ENCODE measurements at regions not wholly inside any gene's neighbourhood (a gene's known extent, or its start where the extent isn't known, plus 50 kb on each side); places are given as distances from the start of the nearest gene placed in this dataset.
A peak's percentile ranks its signal among the peaks of the same experiment; 100 is the strongest.
"Not testable (repeated sequence)": the region's sequence is repeated elsewhere in the genome, so short reads cannot be mapped to it uniquely, and the experiment has no call there.

- in situ Hi-C loops (cut with HindIII; ENCODE audit: low pct_unique_long_range_greater_than_20kb, low sequenced_read_pairs): no loop called here
- TF ChIP-seq JUND (IDR thresholded peaks at IDR 0.05; ENCODE audit: low read depth): no peak
- no peak for DNase-seq (ENCODE audit: low read depth in 1 of 2, low spot score in 1 of 2)
These were observed 260.3 kb upstream of the DIO3 start for GRCh38 chr14:101301011-101301410.

DNA sequence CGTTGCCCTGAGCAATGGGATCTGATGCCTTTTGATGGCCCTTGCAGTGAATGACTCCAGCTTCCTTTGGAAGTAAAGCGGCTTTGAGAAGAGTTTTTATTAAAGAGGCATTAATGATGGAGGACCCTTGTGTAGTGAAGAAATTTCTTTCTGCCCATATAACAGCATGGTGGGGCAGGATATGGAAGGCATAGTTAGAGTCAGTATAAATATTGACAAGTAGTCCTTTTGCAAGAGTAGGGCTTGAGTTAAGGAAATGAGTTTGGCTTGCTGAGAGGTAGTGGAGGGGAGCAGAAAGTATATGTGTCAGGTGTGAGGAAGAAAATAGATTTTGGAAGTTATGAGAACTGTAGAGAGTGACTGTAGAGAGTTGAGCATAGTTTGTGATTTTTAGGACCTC lies 254.1 kb upstream of the DIO3 start:
- DNase-seq (ENCODE audit: low read depth in 1 of 2, low spot score in 1 of 2); in situ Hi-C loops (cut with HindIII; ENCODE audit: low pct_unique_long_range_greater_than_20kb, low sequenced_read_pairs): not testable (repeated sequence)

- in situ Hi-C loops (cut with HindIII; ENCODE audit: low pct_unique_long_range_greater_than_20kb, low sequenced_read_pairs); DNase-seq (ENCODE audit: low read depth in 1 of 2, low spot score in 1 of 2): not testable (repeated sequence)
These were observed 250.1 kb upstream of the DIO3 start for GRCh38 chr14:101311186-101311585.

- in situ Hi-C loops (cut with HindIII; ENCODE audit: low pct_unique_long_range_greater_than_20kb, low sequenced_read_pairs): no loop called here
- no peak for TF ChIP-seq JUND (IDR thresholded peaks at IDR 0.05; ENCODE audit: low read depth)
- no peak for DNase-seq (ENCODE audit: low read depth in 1 of 2, low spot score in 1 of 2)
These were observed 248.0 kb upstream of the DIO3 start for GRCh38 chr14:101313268-101313667.

GRCh38 chr14:101315802-101316296 lies 245.4 kb upstream of the DIO3 start:
- no peak for DNase-seq (ENCODE audit: low read depth in 1 of 2, low spot score in 1 of 2)
- no peak for TF ChIP-seq JUND (IDR thresholded peaks at IDR 0.05; ENCODE audit: low read depth)
- in situ Hi-C loops (cut with HindIII; ENCODE audit: low pct_unique_long_range_greater_than_20kb, low sequenced_read_pairs): no loop called here

- in situ Hi-C loops (cut with HindIII; ENCODE audit: low pct_unique_long_range_greater_than_20kb, low sequenced_read_pairs): no loop called here
- no peak for TF ChIP-seq JUND (IDR thresholded peaks at IDR 0.05; ENCODE audit: low read depth)
- DNase-seq (ENCODE audit: low read depth in 1 of 2, low spot score in 1 of 2): peak in 1 of 2 experiments; percentile 90
These were observed 243.0 kb upstream of the DIO3 start for GRCh38 chr14:101318271-101318670.

DNA sequence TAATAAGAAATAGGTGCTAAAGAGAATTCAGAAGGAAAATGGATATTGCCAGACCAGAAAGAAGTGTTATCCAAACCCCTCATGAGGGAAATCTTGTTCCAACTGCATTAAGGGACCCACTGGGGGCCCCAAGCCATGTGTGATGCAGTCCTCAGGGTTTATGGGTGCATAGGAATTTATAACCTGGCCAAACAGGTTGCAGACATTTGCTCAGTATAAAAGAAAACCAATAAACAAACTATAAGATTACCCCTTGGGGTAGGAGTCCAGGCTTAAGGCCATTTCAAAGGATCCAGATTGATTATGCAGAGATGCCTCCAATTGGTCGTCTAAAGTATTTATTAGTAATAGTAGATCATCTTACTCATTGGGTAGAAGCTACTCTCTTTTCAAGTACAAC lies 240.9 kb upstream of the DIO3 start:
- TF ChIP-seq JUND (IDR thresholded peaks at IDR 0.05; ENCODE audit: low read depth): no peak; the same call in 1 of the 2 replicates
- in situ Hi-C loops (cut with HindIII; ENCODE audit: low pct_unique_long_range_greater_than_20kb, low sequenced_read_pairs): no loop called here
- peak in 1 of 2 experiments; percentile 74 for DNase-seq (ENCODE audit: low read depth in 1 of 2, low spot score in 1 of 2)

- no peak for DNase-seq (ENCODE audit: low read depth in 1 of 2, low spot score in 1 of 2)
- in situ Hi-C loops (cut with HindIII; ENCODE audit: low pct_unique_long_range_greater_than_20kb, low sequenced_read_pairs): no loop called here
- no peak for TF ChIP-seq JUND (IDR thresholded peaks at IDR 0.05; ENCODE audit: low read depth)
These were observed 239.1 kb upstream of the DIO3 start for GRCh38 chr14:101322223-101322622.

GRCh38 chr14:101323111-101323510 lies 238.2 kb upstream of the DIO3 start:
- in situ Hi-C loops (cut with HindIII; ENCODE audit: low pct_unique_long_range_greater_than_20kb, low sequenced_read_pairs): no loop called here
- no peak for DNase-seq (ENCODE audit: low read depth in 1 of 2, low spot score in 1 of 2)
- no peak for TF ChIP-seq JUND (IDR thresholded peaks at IDR 0.05; ENCODE audit: low read depth)

DNA sequence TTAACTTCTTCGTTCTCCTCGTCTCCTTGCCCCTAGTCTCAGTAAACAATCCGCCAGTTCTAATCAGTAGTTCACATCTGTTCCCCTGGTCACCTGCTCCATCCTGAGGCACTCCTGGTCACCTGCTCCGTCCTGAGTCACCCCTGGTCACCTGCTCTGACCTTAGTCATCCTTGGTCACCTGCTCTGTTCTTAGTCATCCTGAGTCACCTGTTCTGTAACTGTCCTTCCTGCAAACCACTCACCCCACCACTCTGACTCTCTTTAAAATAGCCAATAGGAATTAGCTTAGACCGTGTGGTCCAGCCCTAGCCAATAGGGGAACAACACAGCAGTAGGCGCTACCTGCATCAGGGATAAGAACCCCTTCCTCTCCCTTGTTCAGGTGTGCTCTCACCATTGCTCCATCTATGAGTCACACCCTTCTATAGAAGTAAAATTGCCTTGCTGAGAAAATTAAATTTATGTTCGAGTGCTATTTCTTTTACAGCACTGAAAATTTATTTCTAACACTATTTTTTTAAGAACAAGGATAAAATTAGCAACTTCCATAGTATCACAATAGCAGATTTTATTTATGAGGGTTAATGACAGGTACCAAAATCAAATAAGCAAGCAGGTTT lies 237.6 kb upstream of the DIO3 start:
- DNase-seq (ENCODE audit: low read depth in 1 of 2, low spot score in 1 of 2); in situ Hi-C loops (cut with HindIII; ENCODE audit: low pct_unique_long_range_greater_than_20kb, low sequenced_read_pairs): not testable (repeated sequence)

DNA sequence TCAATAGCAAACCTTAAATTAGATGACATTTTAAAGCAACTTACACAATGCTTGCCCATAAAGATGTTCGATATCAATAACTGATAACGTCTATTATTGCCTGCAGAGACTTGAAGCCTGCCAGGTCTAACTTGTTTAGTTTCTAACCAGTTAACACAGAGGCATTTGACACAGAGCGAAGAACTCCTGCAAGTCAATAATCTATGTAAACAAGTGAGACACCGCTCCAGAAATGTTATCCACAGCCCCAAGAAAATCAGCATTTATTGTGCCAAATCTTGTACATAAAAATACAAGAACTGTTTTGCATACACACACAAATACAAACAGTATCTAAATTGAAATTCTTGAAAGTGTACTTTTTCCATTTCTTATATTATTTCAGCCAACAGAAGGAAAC lies 236.0 kb upstream of the DIO3 start:
- TF ChIP-seq JUND (IDR thresholded peaks at IDR 0.05; ENCODE audit: low read depth): no peak
- in situ Hi-C loops (cut with HindIII; ENCODE audit: low pct_unique_long_range_greater_than_20kb, low sequenced_read_pairs): no loop called here
- DNase-seq (ENCODE audit: low read depth in 1 of 2, low spot score in 1 of 2): no peak

DNA sequence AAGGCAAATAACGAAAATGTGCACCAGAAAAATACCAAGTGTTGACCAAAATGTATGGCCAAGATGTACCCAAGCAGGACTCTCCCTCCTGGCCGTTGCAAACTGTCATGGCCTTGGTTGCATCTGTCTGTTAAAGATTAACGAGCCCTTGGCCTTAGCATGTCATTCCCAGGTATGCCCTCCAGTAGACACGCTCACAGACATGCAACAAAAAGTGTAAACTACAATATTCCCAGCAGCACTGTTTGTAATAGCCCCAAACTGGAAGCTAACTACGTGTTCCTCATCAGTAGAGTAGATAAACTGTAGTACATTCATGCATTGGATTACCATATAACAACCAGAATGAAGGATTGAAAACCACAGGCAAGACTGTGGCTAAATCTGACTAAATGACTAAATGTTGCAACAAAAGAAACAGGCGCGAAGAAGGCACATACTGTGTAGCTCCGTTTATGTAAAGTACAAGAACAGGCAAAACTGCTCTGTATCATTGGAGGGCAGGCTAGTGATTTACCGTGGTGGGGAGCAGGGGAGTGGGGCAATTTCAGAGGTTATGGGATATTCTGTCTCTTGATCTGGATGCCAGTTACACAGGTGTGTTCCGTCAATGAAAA lies 232.8 kb upstream of the DIO3 start:
- in situ Hi-C loops (cut with HindIII; ENCODE audit: low pct_unique_long_range_greater_than_20kb, low sequenced_read_pairs): no loop called here
- DNase-seq (ENCODE audit: low read depth in 1 of 2, low spot score in 1 of 2): no peak
- no peak for TF ChIP-seq JUND (IDR thresholded peaks at IDR 0.05; ENCODE audit: low read depth)

DNA sequence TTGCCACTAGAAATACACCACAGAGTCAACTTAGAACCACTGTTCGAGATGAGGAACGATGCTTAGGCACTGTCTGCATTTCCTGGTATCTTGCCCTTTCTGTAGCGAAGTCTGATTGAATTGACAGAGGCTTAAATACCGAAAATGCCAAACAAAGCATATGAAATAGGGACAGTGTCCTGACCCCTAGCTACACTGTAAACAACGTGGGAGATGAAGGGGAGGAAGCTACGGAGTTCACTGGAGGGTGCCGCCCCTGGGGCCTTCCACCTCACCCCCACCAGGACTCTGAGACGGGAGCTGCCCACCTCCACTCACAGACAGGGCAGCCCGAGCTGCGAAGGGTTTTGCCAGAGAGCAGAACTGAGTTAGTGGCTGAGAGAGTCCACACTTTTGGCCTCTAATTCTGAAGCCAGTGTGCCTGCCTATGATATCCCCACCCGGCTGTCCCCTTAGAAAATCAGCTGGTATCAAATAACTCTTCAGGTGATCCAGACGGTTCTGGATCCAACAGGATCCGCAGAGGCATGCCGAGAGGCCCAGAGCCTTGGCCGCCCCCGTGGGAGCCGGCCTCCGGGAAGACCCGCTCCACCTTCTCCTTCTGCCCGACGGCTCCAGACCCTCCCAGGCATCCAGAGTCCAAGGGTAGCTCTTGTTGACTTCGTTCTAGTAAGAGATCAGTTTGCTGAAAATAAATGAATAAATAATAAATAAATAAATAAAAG lies 230.7 kb upstream of the DIO3 start:
- no peak for DNase-seq (ENCODE audit: low read depth in 1 of 2, low spot score in 1 of 2)
- no peak for TF ChIP-seq JUND (IDR thresholded peaks at IDR 0.05; ENCODE audit: low read depth)
- in situ Hi-C loops (cut with HindIII; ENCODE audit: low pct_unique_long_range_greater_than_20kb, low sequenced_read_pairs): no loop called here
